ENCODE measurements at regions not wholly inside any gene's neighbourhood (a gene's known extent, or its start where the extent isn't known, plus 50 kb on each side); places are given as distances from the start of the nearest gene placed in this dataset.

GRCh38 chr5:43854697-43855292 lies 251.8 kb downstream of the NNT start:
- no peaks in the 10 kb centered on the region for H3K4me1 ChIP-seq (ENCODE audit: control insufficient read depth, insufficient read depth, low read length)
- no peak overlapping the region for H3K27ac ChIP-seq (ENCODE audit: extremely low read depth, low read depth, low read length)
- TF ChIP-seq ZFHX2 (tag by site-specific recombination; conservative IDR thresholded peaks at IDR 0.05), result no peak
- TF ChIP-seq SETDB1 (IDR thresholded peaks at IDR 0.05; ENCODE audit: insufficient read length, low read length), result no peak
- TF ChIP-seq ZNF214 (tag by site-specific recombination; IDR thresholded peaks at IDR 0.05; ENCODE audit: borderline replicate concordance), result no peak
- no peak for TF ChIP-seq ZBTB48 (tag by site-specific recombination; IDR thresholded peaks at IDR 0.05)
- no peak for TF ChIP-seq ZNF610 (tag by site-specific recombination; IDR thresholded peaks at IDR 0.05; ENCODE audit: borderline replicate concordance)
- no peak for TF ChIP-seq ZNF776 (tag by site-specific recombination; IDR thresholded peaks at IDR 0.05; ENCODE audit: borderline replicate concordance)
- no peak for TF ChIP-seq ZNF169 (tag by site-specific recombination; IDR thresholded peaks at IDR 0.05)
- TF ChIP-seq ZBTB20 (tag by site-specific recombination; IDR thresholded peaks at IDR 0.05), result no peak
- TF ChIP-seq ZNF48 (tag by site-specific recombination; IDR thresholded peaks at IDR 0.05), result no peak
- no peak for TF ChIP-seq ZNF626 (tag by site-specific recombination; IDR thresholded peaks at IDR 0.05)
- CTCF ChIA-PET, result no interaction called here
- H3K36me3 ChIP-seq (ENCODE audit: control insufficient read depth in 2 of 2, insufficient read depth in 1 of 2, low read length in 2 of 2), result no peaks in the 10 kb centered on the region
- no peak overlapping the region for H3K4me3 ChIP-seq (ENCODE audit: low read depth, low read length)
- POLR2A ChIA-PET, result no interaction called here
- H3K9me3 ChIP-seq (ENCODE audit: control insufficient read depth, insufficient read depth, low read depth, low read length), result no peaks in the 10 kb centered on the region

GRCh38 chr5:43852279-43852678 lies 249.3 kb downstream of the NNT start:
- no peak overlapping the region for H3K4me3 ChIP-seq (ENCODE audit: low read depth, low read length)
- TF ChIP-seq ZNF223 (tag by site-specific recombination; IDR thresholded peaks at IDR 0.05) (no peak), ZNF529 (tag by site-specific recombination; IDR thresholded peaks at IDR 0.05; ENCODE audit: insufficient replicate concordance) (no peak), SALL2 (tag by site-specific recombination; IDR thresholded peaks at IDR 0.05; ENCODE audit: borderline replicate concordance) (no peak), ZNF561 (tag by site-specific recombination; IDR thresholded peaks at IDR 0.05; ENCODE audit: borderline replicate concordance) (no peak), ZNF169 (tag by site-specific recombination; IDR thresholded peaks at IDR 0.05) (no peak), ZFHX2 (tag by site-specific recombination; conservative IDR thresholded peaks at IDR 0.05) (no peak), ZNF433 (tag by site-specific recombination; IDR thresholded peaks at IDR 0.05; ENCODE audit: low read depth) (no peak), ZNF664 (tag by site-specific recombination; IDR thresholded peaks at IDR 0.05) (no peak), ZBTB17 (tag by site-specific recombination; IDR thresholded peaks at IDR 0.05) (no peak), ZNF621 (tag by site-specific recombination; IDR thresholded peaks at IDR 0.05) (no peak), ZNF747 (tag by site-specific recombination; IDR thresholded peaks at IDR 0.05) (no peak)
- TF ChIP-seq, protein P1, sequence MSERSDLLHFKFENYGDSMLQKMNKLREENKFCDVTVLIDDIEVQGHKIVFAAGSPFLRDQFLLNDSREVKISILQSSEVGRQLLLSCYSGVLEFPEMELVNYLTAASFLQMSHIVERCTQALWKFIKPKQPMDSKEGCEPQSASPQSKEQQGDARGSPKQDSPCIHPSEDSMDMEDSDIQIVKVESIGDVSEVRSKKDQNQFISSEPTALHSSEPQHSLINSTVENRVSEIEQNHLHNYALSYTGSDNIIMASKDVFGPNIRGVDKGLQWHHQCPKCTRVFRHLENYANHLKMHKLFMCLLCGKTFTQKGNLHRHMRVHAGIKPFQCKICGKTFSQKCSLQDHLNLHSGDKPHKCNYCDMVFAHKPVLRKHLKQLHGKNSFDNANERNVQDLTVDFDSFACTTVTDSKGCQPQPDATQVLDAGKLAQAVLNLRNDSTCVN (tag by site-specific recombination; optimal IDR thresholded peaks at IDR 0.05), result no peak
- TF ChIP-seq, protein P2, sequence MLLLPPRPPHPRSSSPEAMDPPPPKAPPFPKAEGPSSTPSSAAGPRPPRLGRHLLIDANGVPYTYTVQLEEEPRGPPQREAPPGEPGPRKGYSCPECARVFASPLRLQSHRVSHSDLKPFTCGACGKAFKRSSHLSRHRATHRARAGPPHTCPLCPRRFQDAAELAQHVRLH (tag by site-specific recombination; IDR thresholded peaks at IDR 0.05), result no peak
- ChIA-PET POLR2A (no interaction called here), CTCF (no interaction called here)
- H3K4me1 ChIP-seq (ENCODE audit: control insufficient read depth, insufficient read depth, low read length), result no peaks in the 10 kb centered on the region
- no peak overlapping the region for H3K27ac ChIP-seq (ENCODE audit: extremely low read depth, low read depth, low read length)
- no peaks in the 10 kb centered on the region for H3K36me3 ChIP-seq (ENCODE audit: control insufficient read depth in 2 of 2, insufficient read depth in 1 of 2, low read length in 2 of 2)
- H3K9me3 ChIP-seq (ENCODE audit: control insufficient read depth, insufficient read depth, low read depth, low read length), result no peaks in the 10 kb centered on the region

DNA sequence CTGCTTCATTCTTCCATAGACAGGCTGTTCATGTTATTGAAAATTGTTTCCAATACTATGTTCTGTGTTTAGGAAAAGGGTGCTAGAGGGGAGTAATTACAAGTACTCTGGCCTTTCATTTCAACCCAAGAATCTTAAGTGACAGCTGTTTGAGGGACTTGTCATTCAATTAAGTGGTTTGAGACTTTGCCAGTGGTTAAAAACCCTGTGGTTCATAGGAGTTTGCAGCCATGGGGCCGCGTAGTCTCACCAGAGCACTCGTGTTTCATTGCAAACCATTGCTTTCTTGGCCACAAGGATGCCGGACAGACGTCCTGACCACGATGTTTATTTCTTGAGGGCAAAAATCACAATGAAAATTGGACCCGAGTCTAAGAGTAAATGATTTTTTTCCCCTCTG lies 248.8 kb downstream of the NNT start:
- no peaks in the 10 kb centered on the region for H3K9me3 ChIP-seq (ENCODE audit: control insufficient read depth, insufficient read depth, low read depth, low read length)
- H3K4me3 ChIP-seq (ENCODE audit: low read depth, low read length), result no peak overlapping the region
- no peaks in the 10 kb centered on the region for H3K36me3 ChIP-seq (ENCODE audit: control insufficient read depth in 2 of 2, insufficient read depth in 1 of 2, low read length in 2 of 2)
- H3K4me1 ChIP-seq (ENCODE audit: control insufficient read depth, insufficient read depth, low read length), result no peaks in the 10 kb centered on the region
- POLR2A ChIA-PET, result interaction anchor here (0.5 kb wide), 1 partner anchor 414 kb away, joined by 4 read pairs; no protein-coding TSS in a partner anchor
- CTCF ChIA-PET, result no interaction called here
- no peak overlapping the region for H3K27ac ChIP-seq (ENCODE audit: extremely low read depth, low read depth, low read length)
- TF ChIP-seq YY1 (tag by site-specific recombination; IDR thresholded peaks at IDR 0.05) (no peak), ZBTB20 (tag by site-specific recombination; IDR thresholded peaks at IDR 0.05) (no peak), TCF7L2 (IDR thresholded peaks at IDR 0.05; ENCODE audit: borderline replicate concordance, low read depth, low read length) (no peak), ZNF560 (tag by site-specific recombination; IDR thresholded peaks at IDR 0.05; ENCODE audit: borderline replicate concordance) (no peak), MYNN (tag by site-specific recombination; IDR thresholded peaks at IDR 0.05; ENCODE audit: borderline replicate concordance) (no peak), ZNF274 (IDR thresholded peaks at IDR 0.05; ENCODE audit: low read length) (no peak), ZNF274 (tag by site-specific recombination; IDR thresholded peaks at IDR 0.05; ENCODE audit: borderline replicate concordance) (no peak), ZNF174 (tag by site-specific recombination; IDR thresholded peaks at IDR 0.05) (no peak), ZNF302 (tag by site-specific recombination; IDR thresholded peaks at IDR 0.05; ENCODE audit: low read depth) (no peak), ZFP41 (tag by site-specific recombination; IDR thresholded peaks at IDR 0.05; ENCODE audit: borderline replicate concordance) (no peak)
- TF ChIP-seq, protein P2 (tag by site-specific recombination; IDR thresholded peaks at IDR 0.05), result no peak

Measured in HEK293 (cell line).